ENCODE measurements at regions not wholly inside any gene's neighbourhood (a gene's known extent, or its start where the extent isn't known, plus 50 kb on each side); places are given as distances from the start of the nearest gene placed in this dataset.

- H3K4me3 ChIP-seq (ENCODE audit: low read length), result no peak overlapping the region
- H3K36me3 ChIP-seq (ENCODE audit: insufficient read depth, low read length), result no peaks in the 10 kb centered on the region
- H2AFZ ChIP-seq (ENCODE audit: low read depth, low read length), result no peak overlapping the region
- H3K27me3 ChIP-seq (ENCODE audit: insufficient read depth, low read length), result no peaks in the 10 kb centered on the region
- H3K9me3 ChIP-seq (ENCODE audit: low read length), result no peaks in the 10 kb centered on the region
- no peaks in the 10 kb centered on the region for H3K4me1 ChIP-seq (ENCODE audit: insufficient read depth, low read length)
These were observed 60.2 kb upstream of the STXBP6 start for GRCh38 chr14:25110106-25110505.

- H3K4me1 ChIP-seq (ENCODE audit: insufficient read depth, low read length), result no peaks in the 10 kb centered on the region
- no peak overlapping the region for H2AFZ ChIP-seq (ENCODE audit: low read depth, low read length)
- H3K9me3 ChIP-seq (ENCODE audit: low read length), result no peaks in the 10 kb centered on the region
- no peaks in the 10 kb centered on the region for H3K27me3 ChIP-seq (ENCODE audit: insufficient read depth, low read length)
- H3K4me3 ChIP-seq (ENCODE audit: low read length), result no peak overlapping the region
- no peaks in the 10 kb centered on the region for H3K36me3 ChIP-seq (ENCODE audit: insufficient read depth, low read length)
These were observed 59.0 kb upstream of the STXBP6 start for GRCh38 chr14:25108959-25109358.

GRCh38 chr14:25108291-25108690, 58.3 kb upstream of the STXBP6 start:
- no peaks in the 10 kb centered on the region for H3K27me3 ChIP-seq (ENCODE audit: insufficient read depth, low read length)

GRCh38 chr14:25103820-25104219, 53.9 kb upstream of the STXBP6 start:
- no peak overlapping the region for H3K4me3 ChIP-seq (ENCODE audit: low read length)
- no peaks in the 10 kb centered on the region for H3K9me3 ChIP-seq (ENCODE audit: low read length)
- no peaks in the 10 kb centered on the region for H3K27me3 ChIP-seq (ENCODE audit: insufficient read depth, low read length)
- no peaks in the 10 kb centered on the region for H3K4me1 ChIP-seq (ENCODE audit: insufficient read depth, low read length)
- no peaks in the 10 kb centered on the region for H3K36me3 ChIP-seq (ENCODE audit: insufficient read depth, low read length)
- no peak overlapping the region for H2AFZ ChIP-seq (ENCODE audit: low read depth, low read length)

More at GRCh38 chr14:25108291-25108690, 58.3 kb upstream of the STXBP6 start:
- Histone ChIP-seq H3K36me3 (ENCODE audit: insufficient read depth, low read length) (no peaks in the 10 kb centered on the region), H2AFZ (ENCODE audit: low read depth, low read length) (no peak overlapping the region), H3K4me3 (ENCODE audit: low read length) (no peak overlapping the region), H3K9me3 (ENCODE audit: low read length) (no peaks in the 10 kb centered on the region), H3K4me1 (ENCODE audit: insufficient read depth, low read length) (no peaks in the 10 kb centered on the region)

GRCh38 chr14:25103271-25103670, 53.3 kb upstream of the STXBP6 start:
- no peaks in the 10 kb centered on the region for H3K4me1 ChIP-seq (ENCODE audit: insufficient read depth, low read length)
- no peak overlapping the region for H2AFZ ChIP-seq (ENCODE audit: low read depth, low read length)
- no peaks in the 10 kb centered on the region for H3K27me3 ChIP-seq (ENCODE audit: insufficient read depth, low read length)
- no peak overlapping the region for H3K4me3 ChIP-seq (ENCODE audit: low read length)
- H3K9me3 ChIP-seq (ENCODE audit: low read length), result no peaks in the 10 kb centered on the region
- no peaks in the 10 kb centered on the region for H3K36me3 ChIP-seq (ENCODE audit: insufficient read depth, low read length)

DNA sequence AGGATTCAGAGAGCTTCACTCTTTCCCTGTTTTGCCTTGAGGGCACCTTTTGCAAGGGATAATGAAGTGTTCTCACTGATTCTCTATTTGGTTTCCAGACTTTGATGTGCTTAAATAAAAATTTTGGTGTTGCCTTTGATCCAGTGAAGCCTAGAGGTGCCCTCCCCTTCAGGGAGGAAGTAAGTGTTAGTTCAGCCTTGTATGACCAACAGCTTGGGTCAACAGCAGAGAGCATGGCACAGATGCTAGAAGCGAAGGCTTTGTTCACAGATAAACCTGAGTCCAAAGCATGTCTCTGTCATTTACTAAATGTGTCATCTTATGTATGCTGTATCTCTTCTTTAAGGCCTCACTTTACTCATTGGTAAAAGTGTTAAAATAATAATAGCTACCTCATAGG, 52.8 kb upstream of the STXBP6 start:
- no peak overlapping the region for H3K4me3 ChIP-seq (ENCODE audit: low read length)
- no peaks in the 10 kb centered on the region for H3K9me3 ChIP-seq (ENCODE audit: low read length)
- H3K27me3 ChIP-seq (ENCODE audit: insufficient read depth, low read length), result no peaks in the 10 kb centered on the region
- no peaks in the 10 kb centered on the region for H3K4me1 ChIP-seq (ENCODE audit: insufficient read depth, low read length)
- H2AFZ ChIP-seq (ENCODE audit: low read depth, low read length), result no peak overlapping the region
- H3K36me3 ChIP-seq (ENCODE audit: insufficient read depth, low read length), result no peaks in the 10 kb centered on the region

GRCh38 chr14:25101276-25101675, 51.3 kb upstream of the STXBP6 start:
- Histone ChIP-seq H3K36me3 (ENCODE audit: insufficient read depth, low read length) (no peaks in the 10 kb centered on the region), H3K27me3 (ENCODE audit: insufficient read depth, low read length) (no peaks in the 10 kb centered on the region), H3K4me3 (ENCODE audit: low read length) (no peak overlapping the region), H3K4me1 (ENCODE audit: insufficient read depth, low read length) (no peaks in the 10 kb centered on the region), H3K9me3 (ENCODE audit: low read length) (no peaks in the 10 kb centered on the region), H2AFZ (ENCODE audit: low read depth, low read length) (no peak overlapping the region)

All from neuron (in vitro differentiated cells).